DND-41 (cell line): ENCODE measurements at regions not wholly inside any gene's neighbourhood (a gene's known extent, or its start where the extent isn't known, plus 50 kb on each side); places are given as distances from the start of the nearest gene placed in this dataset.

Experiments used
- EZH2 ChIP-seq: IDR thresholded peaks from 3 replicates; pipeline ENCODE4 v1.6.1; 2012; ENCODE audit warnings: borderline replicate concordance, low read depth, mild to moderate bottlenecking, moderate library complexity, low read length, inconsistent platforms; ENCODE audit not compliant: severe bottlenecking
- TF ChIP-seq, protein P1 (sequence below): IDR thresholded peaks from 2 replicates; pipeline ENCODE4 v1.5.1; 2012; ENCODE audit warnings: borderline replicate concordance, low read length, moderate library complexity, mild to moderate bottlenecking; ENCODE audit not compliant: poor library complexity, severe bottlenecking; ENCODE audit errors: extremely low read depth

DNA sequence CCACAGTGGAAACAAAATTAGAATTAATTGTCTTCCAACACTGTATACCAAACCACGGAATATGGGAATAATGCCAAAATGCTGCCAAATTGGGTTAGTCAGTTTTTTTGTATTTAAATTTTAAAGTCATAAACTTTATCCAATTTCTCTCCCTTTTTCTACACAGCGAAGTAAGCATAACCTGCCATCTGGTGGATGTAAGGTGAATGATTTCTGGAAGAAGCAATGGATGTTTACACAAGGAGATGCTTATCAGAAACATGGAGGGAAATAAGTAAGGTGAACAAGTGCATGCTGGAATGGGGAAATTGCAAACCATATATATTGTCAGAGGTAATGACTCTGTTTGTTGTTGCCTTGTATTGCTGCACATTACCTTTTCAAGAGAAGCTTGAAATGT is 691.9 kb downstream of the TECRL start:
- TF ChIP-seq, protein P1, sequence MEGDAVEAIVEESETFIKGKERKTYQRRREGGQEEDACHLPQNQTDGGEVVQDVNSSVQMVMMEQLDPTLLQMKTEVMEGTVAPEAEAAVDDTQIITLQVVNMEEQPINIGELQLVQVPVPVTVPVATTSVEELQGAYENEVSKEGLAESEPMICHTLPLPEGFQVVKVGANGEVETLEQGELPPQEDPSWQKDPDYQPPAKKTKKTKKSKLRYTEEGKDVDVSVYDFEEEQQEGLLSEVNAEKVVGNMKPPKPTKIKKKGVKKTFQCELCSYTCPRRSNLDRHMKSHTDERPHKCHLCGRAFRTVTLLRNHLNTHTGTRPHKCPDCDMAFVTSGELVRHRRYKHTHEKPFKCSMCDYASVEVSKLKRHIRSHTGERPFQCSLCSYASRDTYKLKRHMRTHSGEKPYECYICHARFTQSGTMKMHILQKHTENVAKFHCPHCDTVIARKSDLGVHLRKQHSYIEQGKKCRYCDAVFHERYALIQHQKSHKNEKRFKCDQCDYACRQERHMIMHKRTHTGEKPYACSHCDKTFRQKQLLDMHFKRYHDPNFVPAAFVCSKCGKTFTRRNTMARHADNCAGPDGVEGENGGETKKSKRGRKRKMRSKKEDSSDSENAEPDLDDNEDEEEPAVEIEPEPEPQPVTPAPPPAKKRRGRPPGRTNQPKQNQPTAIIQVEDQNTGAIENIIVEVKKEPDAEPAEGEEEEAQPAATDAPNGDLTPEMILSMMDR = peak; percentile 32
- no peak for TF ChIP-seq EZH2
